Esophagus (tissue), 2 donors: ENCODE measurements at regions not wholly inside any gene's neighbourhood (a gene's known extent, or its start where the extent isn't known, plus 50 kb on each side); places are given as distances from the start of the nearest gene placed in this dataset.

Source experiments
- H3K27ac ChIP-seq, 2 donors: one replicate each; pipeline ENCODE4 v1.5.1; 2013; ENCODE audit warnings: low read depth in 2 of 2, mild to moderate bottlenecking in 2 of 2, inconsistent platforms in 1 of 2, low read length in 1 of 2, moderate library complexity in 1 of 2
- H3K27me3 ChIP-seq, 2 donors: one replicate each; pipeline ENCODE4 v1.6.1; 2013; ENCODE audit warnings: low read length in 2 of 2, control low read depth in 1 of 2, mild to moderate bottlenecking in 1 of 2; ENCODE audit not compliant: insufficient read depth in 2 of 2, control insufficient read depth in 1 of 2
- H3K36me3 ChIP-seq, 2 donors: one replicate each; pipeline ENCODE4 v1.6.1; 2013; ENCODE audit warnings: low read length in 1 of 2; ENCODE audit not compliant: control insufficient read depth in 2 of 2, insufficient read depth in 2 of 2
- H3K4me1 ChIP-seq, 2 donors: one replicate each; pipeline ENCODE4 v1.6.1; 2013; ENCODE audit warnings: low read length in 1 of 2; ENCODE audit not compliant: control insufficient read depth in 2 of 2, insufficient read depth in 2 of 2
- H3K4me3 ChIP-seq, 2 donors: one replicate each; pipeline ENCODE4 v1.5.1; 2013; ENCODE audit warnings: low read length in 2 of 2, mild to moderate bottlenecking in 2 of 2, low read depth in 1 of 2, moderate library complexity in 1 of 2
- H3K9me3 ChIP-seq, 2 donors: one replicate each; pipeline ENCODE4 v1.6.1; 2013; ENCODE audit warnings: mild to moderate bottlenecking in 2 of 2, low read depth in 1 of 2, low read length in 1 of 2, moderate library complexity in 1 of 2; ENCODE audit not compliant: control insufficient read depth in 2 of 2, insufficient read depth in 1 of 2
- WGBS, 2 donors: extraction: QIAGEN DNeasy Blood & Tissue Kit; methylation state at CpG; one replicate each; pipeline ENCODE4 v1.1.7; 2013; 5-methylcytosine and 5-hydroxymethylcytosine counted together
- donor health status: healthy with polysubstance abuse.
- donor health status: Bipolar disorder and iron deficiency.

DNA sequence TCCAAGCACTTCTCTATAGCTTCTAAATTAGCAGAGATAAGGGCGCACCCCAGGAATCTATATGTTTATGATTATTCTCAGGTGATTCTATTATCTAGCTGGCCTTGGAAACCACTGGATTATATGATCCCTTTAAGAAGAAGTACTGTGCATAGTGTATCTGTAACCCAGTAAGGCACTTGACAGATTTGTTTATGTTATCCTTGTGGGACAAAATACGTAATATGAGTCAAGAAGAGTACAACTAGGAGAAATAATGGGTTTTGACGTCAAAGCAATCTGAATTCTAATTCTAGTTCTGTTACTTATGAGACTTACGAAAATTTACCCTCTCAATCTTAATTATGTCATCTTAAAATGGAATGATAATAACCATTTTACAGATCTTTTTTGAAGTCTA, 259.6 kb upstream of the NAV3 start:
- H3K36me3 ChIP-seq, result no peaks in the 10 kb centered on the region
- H3K4me1 ChIP-seq, result no peaks in the 10 kb centered on the region
- no peak overlapping the region for H3K27ac ChIP-seq
- H3K9me3 ChIP-seq, result no peaks in the 10 kb centered on the region
- no peaks in the 10 kb centered on the region for H3K27me3 ChIP-seq
- 87 to 91% methylated on average over 4 of the region's 4 CpGs for WGBS, 2 donors
- no peak overlapping the region for H3K4me3 ChIP-seq

- Histone ChIP-seq H3K4me3 (no peak overlapping the region), H3K9me3 (no peaks in the 10 kb centered on the region), H3K27me3 (no peaks in the 10 kb centered on the region), H3K4me1 (no peaks in the 10 kb centered on the region), H3K36me3 (no peaks in the 10 kb centered on the region), H3K27ac (no peak overlapping the region)
- 55 to 64% methylated on average over 3 of the region's 3 CpGs for WGBS, 2 donors
These were observed 260.8 kb upstream of the NAV3 start for GRCh38 chr12:77569876-77570275.

DNA sequence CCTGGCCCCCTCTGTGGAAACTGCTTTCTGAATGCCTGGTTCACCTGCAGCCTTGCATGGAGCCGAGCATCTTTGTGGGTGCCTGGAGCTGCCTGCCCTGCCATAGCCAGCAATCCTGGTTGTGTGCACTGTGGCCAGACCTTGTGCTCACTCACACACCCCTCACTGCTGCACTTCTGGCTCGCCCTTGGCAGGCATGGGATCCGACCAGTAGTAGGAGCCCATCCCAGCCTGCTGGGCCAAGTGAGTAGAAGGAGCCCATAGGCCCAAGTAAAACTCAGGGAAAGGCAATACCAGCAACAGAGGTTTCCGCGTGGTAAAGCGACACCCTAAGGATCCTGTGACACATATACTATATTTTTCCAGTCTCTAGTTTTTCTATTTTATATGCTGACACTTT, 270.0 kb upstream of the NAV3 start:
- 77 to 82% methylated on average over 6 of the region's 6 CpGs for WGBS, 2 donors
- Histone ChIP-seq H3K9me3 (peaks cover 0 to 4% of the 10 kb centered on the region in 2 donors), H3K4me3 (no peak overlapping the region), H3K4me1 (no peaks in the 10 kb centered on the region), H3K27me3 (no peaks in the 10 kb centered on the region), H3K36me3 (no peaks in the 10 kb centered on the region), H3K27ac (no peak overlapping the region)

GRCh38 chr12:77559400-77560074, 271.2 kb upstream of the NAV3 start:
- no peaks in the 10 kb centered on the region for H3K27me3 ChIP-seq
- no peak overlapping the region for H3K4me3 ChIP-seq
- no peak overlapping the region for H3K27ac ChIP-seq
- 85 to 89% methylated on average over 12 of the region's 12 CpGs for WGBS, 2 donors
- no peaks in the 10 kb centered on the region for H3K36me3 ChIP-seq
- H3K9me3 ChIP-seq, result peaks cover 0 to 4% of the 10 kb centered on the region in 2 donors
- H3K4me1 ChIP-seq, result no peaks in the 10 kb centered on the region

- Histone ChIP-seq H3K4me3 (no peak overlapping the region), H3K9me3 (peaks cover 0 to 4% of the 10 kb centered on the region in 2 donors), H3K27ac (no peak overlapping the region), H3K27me3 (no peaks in the 10 kb centered on the region), H3K4me1 (no peaks in the 10 kb centered on the region), H3K36me3 (no peaks in the 10 kb centered on the region)
- WGBS, 2 donors, result 43 to 67% methylated on average over 4 of the region's 4 CpGs
These were observed 275.6 kb upstream of the NAV3 start for GRCh38 chr12:77555074-77555473.

DNA sequence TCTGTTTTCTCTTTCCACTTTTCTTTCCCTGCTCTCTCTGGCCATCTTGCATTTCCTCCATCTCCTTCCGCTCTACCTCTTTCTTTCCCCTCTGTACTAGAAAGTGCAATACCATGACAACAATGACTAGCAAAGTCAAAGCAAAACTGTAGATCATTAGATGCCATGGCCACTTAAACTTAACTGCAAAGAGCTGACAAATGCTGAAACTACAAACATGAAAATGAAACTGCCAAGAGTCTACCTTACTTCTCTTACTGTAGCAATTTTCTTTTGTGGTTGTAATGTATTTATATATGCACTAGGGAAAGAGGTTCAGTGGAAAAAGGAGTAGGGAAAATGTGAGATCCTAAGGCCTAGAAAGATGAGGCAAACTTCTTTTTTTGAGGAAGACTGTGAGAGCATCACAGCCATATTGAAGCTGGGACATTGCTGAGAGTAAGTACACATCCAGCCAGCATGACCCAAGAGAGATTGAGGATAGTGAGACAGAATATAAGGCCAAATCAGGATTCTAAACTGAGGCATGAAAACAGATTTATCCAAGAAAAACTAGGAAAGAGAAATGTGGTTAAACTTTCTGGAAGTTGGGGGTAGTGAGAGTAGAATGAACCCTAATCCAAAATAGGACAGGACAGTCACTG, 276.6 kb upstream of the NAV3 start:
- H3K27ac ChIP-seq, result no peak overlapping the region
- H3K4me1 ChIP-seq, result no peaks in the 10 kb centered on the region
- H3K36me3 ChIP-seq, result no peaks in the 10 kb centered on the region
- no peak overlapping the region for H3K4me3 ChIP-seq
- no peaks in the 10 kb centered on the region for H3K9me3 ChIP-seq
- no peaks in the 10 kb centered on the region for H3K27me3 ChIP-seq
- 89 to 94% methylated on average over 1 of the region's 1 CpG for WGBS, 2 donors

GRCh38 chr12:77549383-77550128, 281.1 kb upstream of the NAV3 start:
- Histone ChIP-seq H3K27me3 (no peaks in the 10 kb centered on the region), H3K36me3 (no peaks in the 10 kb centered on the region), H3K4me3 (no peak overlapping the region), H3K4me1 (no peaks in the 10 kb centered on the region), H3K27ac (no peak overlapping the region), H3K9me3 (no peaks in the 10 kb centered on the region)
- WGBS, 2 donors, result 62 to 68% methylated on average over 3 of the region's 3 CpGs

- Histone ChIP-seq H3K36me3 (no peaks in the 10 kb centered on the region), H3K27me3 (no peaks in the 10 kb centered on the region), H3K9me3 (no peaks in the 10 kb centered on the region), H3K4me1 (no peaks in the 10 kb centered on the region), H3K4me3 (no peak overlapping the region), H3K27ac (no peak overlapping the region)
- WGBS, 2 donors, result 75 to 82% methylated on average over 1 of the region's 1 CpG
These were observed 281.9 kb upstream of the NAV3 start for GRCh38 chr12:77548797-77549196.

GRCh38 chr12:77540097-77540496, 290.6 kb upstream of the NAV3 start:
- Histone ChIP-seq H3K27ac (no peak overlapping the region), H3K4me1 (no peaks in the 10 kb centered on the region), H3K36me3 (no peaks in the 10 kb centered on the region), H3K4me3 (no peak overlapping the region), H3K9me3 (no peaks in the 10 kb centered on the region), H3K27me3 (no peaks in the 10 kb centered on the region)
- WGBS, 2 donors, result 46 to 48% methylated on average over 2 of the region's 2 CpGs
